ENCODE measurements at regions not wholly inside any gene's neighbourhood (a gene's known extent, or its start where the extent isn't known, plus 50 kb on each side); places are given as distances from the start of the nearest gene placed in this dataset.

- ATAC-seq (replicated peaks), result no peak
- H3K27ac Mint-ChIP-seq, result no peak overlapping the region
Observed at GRCh38 chr5:167821151-167821550, 470.3 kb upstream of the WWC1 start.

GRCh38 chr5:167821669-167822068 lies 469.8 kb upstream of the WWC1 start:
- H3K27me3 Mint-ChIP-seq, result no peaks in the 10 kb centered on the region
- H3K4me3 Mint-ChIP-seq, result no peak overlapping the region
- no peaks in the 10 kb centered on the region for H3K4me1 Mint-ChIP-seq
- no peaks in the 10 kb centered on the region for H3K36me3 Mint-ChIP-seq
- DNase-seq (no peak), ATAC-seq (replicated peaks) (no peak)
- no peak overlapping the region for H3K27ac Mint-ChIP-seq
- H3K9me3 Mint-ChIP-seq, result peaks cover 0 to 3% of the 10 kb centered on the region in 2 donors

More at GRCh38 chr5:167821151-167821550, 470.3 kb upstream of the WWC1 start:
- DNase-seq, result no peak
- no peak overlapping the region for H3K4me3 Mint-ChIP-seq
- H3K36me3 Mint-ChIP-seq, result no peaks in the 10 kb centered on the region
- no peaks in the 10 kb centered on the region for H3K4me1 Mint-ChIP-seq
- H3K27me3 Mint-ChIP-seq, result no peaks in the 10 kb centered on the region
- H3K9me3 Mint-ChIP-seq, result peaks cover 0 to 3% of the 10 kb centered on the region in 2 donors

- Mint-ChIP-seq H3K36me3 (no peaks in the 10 kb centered on the region), H3K27ac (no peak overlapping the region), H3K9me3 (peaks cover 0 to 3% of the 10 kb centered on the region in 2 donors), H3K27me3 (no peaks in the 10 kb centered on the region), H3K4me1 (no peaks in the 10 kb centered on the region), H3K4me3 (no peak overlapping the region)
- DNase-seq, result no peak
- ATAC-seq (replicated peaks), result no peak
Observed at GRCh38 chr5:167822241-167822640, 469.2 kb upstream of the WWC1 start.

- Mint-ChIP-seq H3K4me1 (no peaks in the 10 kb centered on the region), H3K27me3 (no peaks in the 10 kb centered on the region), H3K36me3 (no peaks in the 10 kb centered on the region), H3K9me3 (peaks cover 0 to 3% of the 10 kb centered on the region in 2 donors), H3K27ac (no peak overlapping the region), H3K4me3 (no peak overlapping the region)
- no peak for DNase-seq
- ATAC-seq (replicated peaks), result no peak
Observed at GRCh38 chr5:167823405-167823804, 468.0 kb upstream of the WWC1 start.

- ATAC-seq (replicated peaks) (no peak), DNase-seq (no peak)
- Mint-ChIP-seq H3K36me3 (no peaks in the 10 kb centered on the region), H3K27me3 (no peaks in the 10 kb centered on the region), H3K9me3 (no peaks in the 10 kb centered on the region), H3K27ac (no peak overlapping the region), H3K4me3 (no peak overlapping the region), H3K4me1 (no peaks in the 10 kb centered on the region)
Observed at GRCh38 chr5:167827766-167828165, 463.7 kb upstream of the WWC1 start.

- Mint-ChIP-seq H3K36me3 (no peaks in the 10 kb centered on the region), H3K9me3 (peaks cover 0 to 2% of the 10 kb centered on the region in 2 donors), H3K27me3 (no peaks in the 10 kb centered on the region), H3K27ac (no peak overlapping the region), H3K4me3 (no peak overlapping the region), H3K4me1 (no peaks in the 10 kb centered on the region)
- no peak for DNase-seq
- no peak for ATAC-seq (replicated peaks)
Observed at GRCh38 chr5:167831754-167832504, 459.5 kb upstream of the WWC1 start.

- Mint-ChIP-seq H3K4me1 (no peaks in the 10 kb centered on the region), H3K36me3 (no peaks in the 10 kb centered on the region), H3K9me3 (peaks cover 0 to 2% of the 10 kb centered on the region in 2 donors), H3K4me3 (no peak overlapping the region), H3K27ac (no peak overlapping the region), H3K27me3 (no peaks in the 10 kb centered on the region)
- no peak for ATAC-seq (replicated peaks)
- DNase-seq, result no peak
Observed at GRCh38 chr5:167832609-167833008, 458.8 kb upstream of the WWC1 start.

- H3K9me3 Mint-ChIP-seq, result peaks cover 0 to 5% of the 10 kb centered on the region in 2 donors
- ATAC-seq (replicated peaks), result no peak
- no peak overlapping the region for H3K27ac Mint-ChIP-seq
- no peaks in the 10 kb centered on the region for H3K27me3 Mint-ChIP-seq
- no peak for DNase-seq
- no peak overlapping the region for H3K4me3 Mint-ChIP-seq
- no peaks in the 10 kb centered on the region for H3K36me3 Mint-ChIP-seq
- no peaks in the 10 kb centered on the region for H3K4me1 Mint-ChIP-seq
Observed at GRCh38 chr5:167833456-167833855, 458.0 kb upstream of the WWC1 start.

- H3K9me3 Mint-ChIP-seq, result peaks cover 0 to 5% of the 10 kb centered on the region in 2 donors
- no peaks in the 10 kb centered on the region for H3K36me3 Mint-ChIP-seq
- no peaks in the 10 kb centered on the region for H3K27me3 Mint-ChIP-seq
Observed at GRCh38 chr5:167835146-167835545, 456.3 kb upstream of the WWC1 start.

GRCh38 chr5:167837127-167837526 lies 454.3 kb upstream of the WWC1 start:
- ATAC-seq (replicated peaks), result no peak
- Mint-ChIP-seq H3K36me3 (no peaks in the 10 kb centered on the region), H3K9me3 (peaks cover 0 to 5% of the 10 kb centered on the region in 2 donors), H3K27ac (no peak overlapping the region), H3K4me3 (no peak overlapping the region), H3K4me1 (no peaks in the 10 kb centered on the region), H3K27me3 (no peaks in the 10 kb centered on the region)
- no peak for DNase-seq

More at GRCh38 chr5:167835146-167835545, 456.3 kb upstream of the WWC1 start:
- DNase-seq, result no peak
- ATAC-seq (replicated peaks), result no peak
- no peak overlapping the region for H3K4me3 Mint-ChIP-seq
- H3K27ac Mint-ChIP-seq, result no peak overlapping the region
- no peaks in the 10 kb centered on the region for H3K4me1 Mint-ChIP-seq

GRCh38 chr5:167839065-167839464 lies 452.4 kb upstream of the WWC1 start:
- no peak for ATAC-seq (replicated peaks)

GRCh38 chr5:167840527-167841130 lies 450.8 kb upstream of the WWC1 start:
- Mint-ChIP-seq H3K9me3 (peaks cover 4 to 9% of the 10 kb centered on the region in 2 donors), H3K36me3 (no peaks in the 10 kb centered on the region), H3K27me3 (no peaks in the 10 kb centered on the region), H3K27ac (no peak overlapping the region), H3K4me3 (no peak overlapping the region), H3K4me1 (no peaks in the 10 kb centered on the region)
- DNase-seq, result no peak
- no peak for ATAC-seq (replicated peaks)

More at GRCh38 chr5:167839065-167839464, 452.4 kb upstream of the WWC1 start:
- Mint-ChIP-seq H3K4me1 (no peaks in the 10 kb centered on the region), H3K27me3 (no peaks in the 10 kb centered on the region), H3K4me3 (no peak overlapping the region), H3K9me3 (peaks cover 4 to 9% of the 10 kb centered on the region in 2 donors), H3K27ac (no peak overlapping the region), H3K36me3 (no peaks in the 10 kb centered on the region)
- no peak for DNase-seq

- ATAC-seq (replicated peaks) (no peak), DNase-seq (no peak)
- Mint-ChIP-seq H3K27me3 (no peaks in the 10 kb centered on the region), H3K36me3 (no peaks in the 10 kb centered on the region), H3K4me1 (no peaks in the 10 kb centered on the region), H3K4me3 (no peak overlapping the region), H3K27ac (no peak overlapping the region), H3K9me3 (peaks cover 4 to 11% of the 10 kb centered on the region in 2 donors)
Observed at GRCh38 chr5:167843881-167844572, 447.4 kb upstream of the WWC1 start.

GRCh38 chr5:167845952-167846351 lies 445.5 kb upstream of the WWC1 start:
- Mint-ChIP-seq H3K27ac (no peak overlapping the region), H3K4me3 (no peak overlapping the region), H3K27me3 (no peaks in the 10 kb centered on the region)

GRCh38 chr5:167849874-167850273 lies 441.6 kb upstream of the WWC1 start:
- no peaks in the 10 kb centered on the region for H3K27me3 Mint-ChIP-seq
- DNase-seq (no peak), ATAC-seq (replicated peaks) (no peak)
- no peak overlapping the region for H3K4me3 Mint-ChIP-seq
- H3K36me3 Mint-ChIP-seq, result no peaks in the 10 kb centered on the region
- H3K9me3 Mint-ChIP-seq, result peaks cover 0 to 7% of the 10 kb centered on the region in 2 donors
- H3K4me1 Mint-ChIP-seq, result no peaks in the 10 kb centered on the region
- no peak overlapping the region for H3K27ac Mint-ChIP-seq

More at GRCh38 chr5:167845952-167846351, 445.5 kb upstream of the WWC1 start:
- Mint-ChIP-seq H3K9me3 (peaks cover 4 to 11% of the 10 kb centered on the region in 2 donors), H3K36me3 (no peaks in the 10 kb centered on the region), H3K4me1 (no peaks in the 10 kb centered on the region)
- ATAC-seq (replicated peaks) (no peak), DNase-seq (no peak)

Measured in stimulated activated naive B cell treated with anti-CD40 and anti-IgM and Interleukin-4, amounts not matched to agents 10 μg/mL and 1 μg/mL and 100 μg/mL, for 72 hours (primary cell).